Ammon's horn (tissue), 1 donor: ENCODE measurements at regions not wholly inside any gene's neighbourhood (a gene's known extent, or its start where the extent isn't known, plus 50 kb on each side); places are given as distances from the start of the nearest gene placed in this dataset.
"Not testable (repeated sequence)": the region's sequence is repeated elsewhere in the genome, so short reads cannot be mapped to it uniquely, and the experiment has no call there.

Experiments used
- DNase-seq: peaks from one replicate; pipeline ENCODE4 v3.0.0-alpha.2; 2016; ENCODE audit warnings: low spot score

GRCh38 chr5:36782612-36783011 lies 94.0 kb upstream of the NIPBL start:
- not testable (repeated sequence) for DNase-seq

DNA sequence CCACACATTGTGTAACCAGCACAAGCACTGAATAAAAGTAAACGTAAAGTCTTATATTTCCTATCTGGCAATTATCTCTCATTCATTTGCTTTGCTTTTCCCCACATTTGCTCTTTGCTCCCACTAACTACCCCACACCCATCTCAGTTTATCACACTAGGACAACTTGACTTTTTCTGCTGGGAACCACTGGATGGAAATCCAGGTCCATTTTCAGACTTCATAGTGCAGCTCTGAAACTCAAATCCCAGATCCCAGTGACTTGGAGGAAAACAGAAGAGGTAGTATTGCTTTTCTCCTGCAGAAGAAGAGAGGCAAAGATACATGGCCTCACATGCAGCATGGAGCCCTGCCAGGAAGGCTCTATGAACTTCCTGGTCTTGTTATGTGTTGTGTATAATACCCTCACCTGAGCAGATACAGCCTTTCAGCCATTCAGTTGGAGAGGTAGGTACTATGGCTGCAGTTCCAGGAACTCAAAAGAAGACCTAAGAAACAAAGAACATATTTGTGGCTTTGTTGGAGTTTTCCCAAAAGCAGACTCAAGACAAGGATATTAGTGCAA lies 90.0 kb upstream of the NIPBL start:
- DNase-seq = no peak

- DNase-seq = no peak
Observed at GRCh38 chr5:36787365-36788093, 89.0 kb upstream of the NIPBL start.

- no peak for DNase-seq
Observed at GRCh38 chr5:36790847-36791246, 85.7 kb upstream of the NIPBL start.

DNA sequence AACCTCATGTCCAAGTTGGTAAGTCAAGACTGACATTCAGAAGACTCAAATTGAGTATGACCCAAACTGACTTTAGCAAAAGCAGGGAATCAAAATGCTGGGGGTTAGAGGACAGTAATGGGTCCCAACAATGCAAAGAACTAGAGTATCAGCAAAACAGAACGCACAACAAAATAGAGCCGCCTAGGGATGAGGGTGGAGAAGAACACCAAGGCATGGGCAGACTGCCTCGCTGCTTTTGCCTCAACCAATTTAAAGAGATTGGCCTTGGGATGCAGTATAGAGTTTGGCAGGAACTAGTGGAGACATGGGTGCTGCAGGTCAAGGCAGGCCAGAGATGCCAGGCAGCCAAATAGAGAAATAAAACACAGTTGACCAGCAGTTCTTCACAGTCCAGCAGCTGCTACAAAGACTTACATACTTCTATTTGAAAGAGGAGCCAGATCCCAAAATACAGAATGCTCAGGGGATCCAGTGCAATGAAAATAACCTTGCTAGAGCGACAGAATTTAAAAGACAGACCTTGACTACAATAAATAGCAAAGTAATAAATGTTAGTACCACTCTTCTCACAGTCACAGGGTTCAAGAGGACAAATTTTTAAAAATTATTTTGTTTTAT lies 83.9 kb upstream of the NIPBL start:
- DNase-seq = no peak

DNA sequence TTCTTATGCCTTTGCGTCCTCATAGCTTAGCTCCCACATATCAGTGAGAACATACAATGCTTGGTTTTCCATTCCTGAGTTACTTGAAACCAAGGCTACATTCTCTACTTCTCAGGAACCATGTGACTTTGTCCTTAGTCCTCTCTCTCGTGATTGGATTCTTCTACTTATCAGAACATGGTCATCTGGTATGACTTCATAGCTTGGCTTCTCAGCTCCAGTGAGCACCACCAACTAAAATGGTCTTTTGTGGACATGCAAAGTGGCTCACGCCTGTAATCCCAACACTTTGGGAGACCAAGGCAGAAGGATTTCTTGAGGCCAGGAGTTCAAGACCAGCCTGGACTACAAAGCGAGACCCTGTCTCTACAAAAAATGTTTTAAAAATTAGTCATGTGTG lies 81.2 kb upstream of the NIPBL start:
- no peak for DNase-seq

DNA sequence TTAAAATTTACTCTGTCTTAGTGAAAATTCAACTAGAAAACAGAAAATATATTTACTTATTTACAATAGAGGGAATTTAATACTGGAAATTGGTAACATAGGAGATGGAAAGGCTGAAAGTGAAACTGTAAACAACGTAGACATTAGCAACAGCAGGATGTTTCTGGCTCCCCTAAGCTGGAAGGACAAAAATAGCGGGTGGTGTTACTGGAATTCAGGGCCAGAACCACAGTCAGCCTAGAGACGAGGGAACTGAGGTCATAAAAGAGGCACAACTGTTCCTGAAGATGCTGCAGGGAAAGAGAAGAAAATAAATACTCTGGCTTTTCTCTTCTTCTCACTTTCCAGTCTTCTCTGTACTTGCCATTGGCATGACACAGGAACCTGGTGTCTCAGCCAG lies 80.4 kb upstream of the NIPBL start:
- DNase-seq = no peak

GRCh38 chr5:36801523-36801922 lies 75.0 kb upstream of the NIPBL start:
- DNase-seq = no peak

DNA sequence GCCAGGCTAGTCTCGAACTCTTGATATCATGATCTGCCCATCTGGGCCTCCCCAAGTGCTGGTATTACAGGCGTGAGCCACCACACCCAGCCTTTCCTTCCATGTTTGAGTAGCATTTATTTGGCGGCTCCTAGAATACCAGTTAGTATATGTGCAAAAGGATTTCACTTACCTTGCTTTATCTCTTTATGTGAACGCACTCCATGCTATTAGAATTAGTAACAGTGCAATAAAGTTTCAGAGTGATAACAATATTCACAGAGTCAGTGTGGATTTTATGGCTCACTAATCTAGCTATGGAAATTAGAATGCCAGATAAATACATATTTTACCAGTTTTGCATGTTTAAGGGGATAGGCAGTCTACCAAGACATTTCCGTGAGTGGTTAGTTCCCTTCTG lies 74.4 kb upstream of the NIPBL start:
- no peak for DNase-seq

DNA sequence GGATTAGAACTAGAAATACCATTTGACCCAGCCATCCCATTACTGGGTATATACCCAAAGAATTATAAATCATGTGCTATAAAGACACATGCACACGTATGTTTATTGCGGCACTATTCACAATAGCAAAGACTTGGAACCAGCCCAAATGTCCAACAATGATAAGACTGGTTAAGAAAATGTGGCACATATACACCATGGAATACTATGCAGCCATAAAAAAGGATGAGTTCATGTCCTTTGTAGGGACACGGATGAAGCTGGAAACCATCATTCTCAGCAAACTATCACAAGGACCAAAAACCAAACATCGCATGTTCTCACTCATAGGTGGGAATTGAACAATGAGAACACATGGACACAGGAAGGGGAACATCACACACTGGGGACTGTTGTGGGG lies 63.3 kb upstream of the NIPBL start:
- not testable (repeated sequence) for DNase-seq

- DNase-seq = no peak
Observed at GRCh38 chr5:36815871-36816270, 60.7 kb upstream of the NIPBL start.

- no peak for DNase-seq
Observed at GRCh38 chr5:36820900-36821299, 55.7 kb upstream of the NIPBL start.

DNA sequence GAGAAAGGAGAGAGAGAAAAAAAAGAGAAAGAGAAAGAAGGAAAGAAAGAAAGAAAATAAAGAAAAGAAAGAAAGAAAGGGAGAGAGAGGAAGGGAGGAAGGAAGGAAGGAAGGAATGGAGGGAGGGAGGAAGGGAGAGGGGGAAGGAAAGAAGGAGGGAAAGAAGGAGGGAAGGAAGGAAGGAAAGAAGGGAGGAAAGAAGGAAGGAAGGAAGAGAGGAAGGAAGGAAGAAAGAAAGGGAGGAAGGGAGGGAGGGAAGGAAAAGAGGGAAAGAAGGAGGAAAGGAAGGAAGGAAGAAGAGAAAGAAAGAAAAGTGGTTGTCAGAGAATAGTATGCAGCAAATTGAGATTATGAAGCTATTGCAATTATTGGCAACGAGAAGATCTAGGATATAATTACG lies 49.9 kb upstream of the NIPBL start:
- no peak for DNase-seq
